ENCODE measurements at regions not wholly inside any gene's neighbourhood (a gene's known extent, or its start where the extent isn't known, plus 50 kb on each side); places are given as distances from the start of the nearest gene placed in this dataset.

DNA sequence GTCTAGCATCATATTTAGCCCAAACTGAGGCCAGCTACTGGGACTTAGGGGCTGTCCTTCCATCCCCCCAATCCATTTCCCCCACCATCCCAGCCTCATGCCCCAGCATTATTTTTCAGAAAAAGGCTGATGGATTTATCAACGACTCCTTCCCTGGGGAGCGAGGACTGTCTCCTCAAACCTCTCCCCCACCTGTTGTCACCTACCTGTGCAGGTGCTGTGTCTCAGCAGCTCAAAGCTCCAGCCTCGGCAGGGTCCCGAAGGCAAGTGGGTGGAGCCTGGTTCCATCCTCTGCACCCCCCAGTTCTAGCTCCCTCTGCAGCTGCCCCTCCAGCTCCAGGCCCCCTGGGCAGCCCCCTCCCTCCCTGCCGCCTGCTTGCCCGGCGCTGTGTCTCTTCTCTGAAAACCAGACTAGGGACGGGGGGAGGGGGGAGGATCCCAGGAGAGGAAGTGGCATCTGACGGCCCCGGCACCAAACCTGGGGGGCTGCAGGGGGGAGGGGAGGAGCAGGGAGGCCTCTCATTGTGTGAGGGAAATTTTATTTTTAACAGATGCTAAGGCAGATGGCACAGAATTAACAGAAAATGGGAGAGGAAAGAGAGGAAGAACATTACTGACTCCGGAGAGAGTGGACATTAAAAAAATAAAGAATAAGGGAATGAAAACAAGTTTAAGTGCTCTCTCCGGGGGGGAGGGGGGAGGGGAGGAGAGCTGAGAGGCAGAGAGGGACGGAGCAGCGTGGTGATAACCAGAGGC lies 61.7 kb upstream of the PAX2 start:
- in situ Hi-C loops (cut with HindIII; ENCODE audit: low pct_unique_long_range_greater_than_20kb, low sequenced_read_pairs): no loop called here
- no peak for DNase-seq (ENCODE audit: low read depth, low spot score)

GRCh38 chr10:100684688-100685235 lies 60.6 kb upstream of the PAX2 start:
- in situ Hi-C loops (cut with HindIII; ENCODE audit: low pct_unique_long_range_greater_than_20kb, low sequenced_read_pairs): no loop called here
- DNase-seq (ENCODE audit: low read depth, low spot score): no peak

- in situ Hi-C loops (cut with HindIII; ENCODE audit: low pct_unique_long_range_greater_than_20kb, low sequenced_read_pairs): no loop called here
- no peak for DNase-seq (ENCODE audit: low read depth, low spot score)
Measured at GRCh38 chr10:100685331-100685730, 60.1 kb upstream of the PAX2 start.

GRCh38 chr10:100687143-100688003 lies 58.0 kb upstream of the PAX2 start:
- in situ Hi-C loops (cut with HindIII; ENCODE audit: low pct_unique_long_range_greater_than_20kb, low sequenced_read_pairs): no loop called here
- DNase-seq (ENCODE audit: low read depth, low spot score): no peak

DNA sequence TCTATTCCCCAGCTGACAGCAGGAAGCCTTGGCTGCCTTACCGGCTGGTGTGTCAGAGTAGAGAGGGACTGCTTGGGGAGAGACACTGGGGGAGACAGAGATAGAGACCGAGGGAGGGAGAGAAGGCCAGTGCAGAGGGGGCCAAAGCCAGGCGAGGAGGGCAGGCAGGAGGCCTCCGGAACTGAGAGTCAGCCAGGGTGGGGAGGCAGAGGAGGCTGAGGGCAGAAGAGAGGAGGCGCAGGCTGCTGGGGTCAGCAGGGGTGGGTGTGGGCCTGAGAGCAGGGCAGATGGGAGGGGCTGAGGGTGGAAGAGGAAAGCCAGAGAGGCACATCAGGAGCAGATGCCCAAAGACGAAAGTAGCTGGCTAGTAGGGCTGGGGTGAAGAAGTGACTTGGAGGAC lies 57.2 kb upstream of the PAX2 start:
- DNase-seq (ENCODE audit: low read depth, low spot score): no peak
- in situ Hi-C loops (cut with HindIII; ENCODE audit: low pct_unique_long_range_greater_than_20kb, low sequenced_read_pairs): no loop called here

GRCh38 chr10:100693821-100694220 lies 51.6 kb upstream of the PAX2 start:
- no peak for DNase-seq (ENCODE audit: low read depth, low spot score)
- in situ Hi-C loops (cut with HindIII; ENCODE audit: low pct_unique_long_range_greater_than_20kb, low sequenced_read_pairs): no loop called here

All from SK-MEL-5 (cell line).